Fibroblast of skin of left biceps (primary cell): ENCODE measurements at regions not wholly inside any gene's neighbourhood (a gene's known extent, or its start where the extent isn't known, plus 50 kb on each side); places are given as distances from the start of the nearest gene placed in this dataset.
"Not testable (repeated sequence)": the region's sequence is repeated elsewhere in the genome, so short reads cannot be mapped to it uniquely, and the experiment has no call there.

ENCODE experiments used
- DNase-seq, 2 experiments: peaks; one replicate each; pipeline ENCODE4 v3.0.0-alpha.2; 2013; ENCODE audit warnings: low read depth in 2 of 2

DNA sequence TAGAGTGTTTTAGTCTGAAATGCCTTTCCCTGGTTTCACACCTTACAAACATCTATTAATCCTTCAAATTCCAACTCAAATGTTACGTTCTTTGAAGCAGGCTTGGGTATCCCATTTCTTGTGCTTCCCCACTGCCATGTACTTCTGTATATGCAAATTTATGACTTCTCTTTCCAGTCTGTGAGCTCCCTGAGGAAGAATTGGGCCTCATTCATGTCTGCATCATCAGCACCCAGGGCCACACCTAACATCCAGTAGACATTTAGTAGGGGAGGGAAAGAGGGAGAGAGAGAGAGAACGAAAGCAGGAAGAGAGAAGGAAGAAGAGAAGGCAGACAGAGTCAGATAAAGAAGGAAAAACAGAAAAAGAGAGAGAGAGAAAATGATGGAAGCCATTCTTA, 53.3 kb upstream of the KY start:
- no peak for DNase-seq

DNA sequence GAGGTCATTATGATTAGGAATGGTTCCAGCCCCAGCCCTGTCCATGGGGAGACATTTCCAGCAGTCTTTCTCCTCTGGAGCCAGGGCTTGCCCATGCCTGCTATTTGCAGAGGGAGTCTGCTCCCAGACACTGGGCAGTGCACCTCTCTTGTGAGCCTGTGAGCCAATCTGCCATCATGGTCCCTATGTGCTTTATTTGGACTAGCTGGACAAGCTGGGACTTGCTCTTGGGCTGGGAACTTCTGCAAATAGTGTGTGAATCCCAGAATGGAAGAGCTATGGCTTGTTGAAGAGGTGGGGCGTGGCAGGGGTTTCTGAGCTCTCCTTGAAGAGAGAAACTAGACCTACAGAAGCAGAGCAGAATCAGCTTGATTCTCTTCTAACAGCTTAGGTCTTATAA, 53.7 kb upstream of the KY start:
- no peak for DNase-seq

DNA sequence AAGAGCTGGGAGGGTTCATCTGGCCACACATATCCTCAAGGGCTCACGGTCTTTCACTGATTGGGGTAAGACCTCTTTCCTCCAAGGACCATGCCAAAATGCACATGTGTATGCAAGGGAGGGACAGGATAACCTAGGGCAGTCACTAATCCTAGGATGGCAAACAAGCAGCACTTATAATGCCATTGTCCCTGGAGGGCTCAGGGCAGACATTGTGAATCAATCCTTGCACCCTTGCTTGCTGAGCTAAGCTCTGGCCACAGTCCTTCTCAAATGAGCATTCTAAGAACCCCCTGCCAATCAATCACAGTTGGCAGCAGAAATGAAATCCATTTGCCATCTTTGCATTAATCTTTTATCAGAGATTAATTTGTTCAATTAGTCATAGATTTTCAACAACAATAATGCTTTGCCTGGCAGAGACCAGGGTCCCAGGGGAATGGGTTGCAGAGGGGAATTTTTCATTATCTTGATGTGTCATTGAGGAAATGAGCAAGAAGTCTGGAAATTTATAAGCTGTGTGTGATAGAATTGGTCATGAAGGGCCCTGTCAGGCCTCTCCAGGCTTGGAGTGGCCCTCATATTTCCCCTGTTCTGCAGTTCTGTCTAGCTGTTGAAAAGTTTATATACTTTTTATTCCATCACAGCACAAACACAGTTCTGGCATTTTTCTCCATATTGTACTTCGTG, 57.2 kb upstream of the KY start:
- peak in 1 of 2 experiments; percentile 34 for DNase-seq

DNA sequence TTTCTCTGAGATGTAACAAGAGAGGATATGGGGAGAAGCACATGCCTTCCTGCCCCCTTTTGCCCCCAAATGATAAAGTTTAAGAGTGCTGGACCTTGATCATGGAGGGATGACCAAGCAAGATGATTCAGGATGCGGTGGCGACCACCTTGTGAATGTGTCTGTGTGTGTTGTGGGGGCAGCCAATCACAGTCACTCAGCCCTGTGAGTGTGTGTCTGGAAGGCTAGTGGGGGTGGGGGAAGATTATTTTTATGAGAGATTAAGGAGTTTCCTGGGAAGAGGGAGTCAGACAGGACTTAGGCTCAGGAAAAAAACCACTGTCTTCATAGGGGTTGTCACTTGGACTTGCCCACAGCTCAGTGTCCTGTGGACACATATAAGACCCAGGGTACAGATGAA, 57.8 kb upstream of the KY start:
- DNase-seq = no peak

DNA sequence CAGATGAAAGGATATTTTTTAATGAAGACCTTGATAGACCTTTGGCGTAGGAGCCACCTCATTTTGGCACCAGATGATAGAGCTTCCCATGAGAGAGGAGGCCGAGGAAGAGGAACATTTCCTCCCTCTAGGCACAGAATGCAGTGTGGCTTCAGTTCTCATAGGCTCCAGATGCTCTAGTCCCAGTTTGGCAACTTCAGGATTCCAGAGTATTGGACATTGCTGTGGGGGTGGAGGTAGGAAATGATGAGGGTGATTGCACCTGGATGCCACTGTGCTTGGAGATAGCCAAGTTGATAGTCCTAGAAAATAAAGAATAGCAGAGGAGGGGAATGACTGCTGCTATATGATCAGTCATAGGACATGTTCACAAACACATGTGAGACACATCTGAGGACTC, 58.3 kb upstream of the KY start:
- no peak for DNase-seq

DNA sequence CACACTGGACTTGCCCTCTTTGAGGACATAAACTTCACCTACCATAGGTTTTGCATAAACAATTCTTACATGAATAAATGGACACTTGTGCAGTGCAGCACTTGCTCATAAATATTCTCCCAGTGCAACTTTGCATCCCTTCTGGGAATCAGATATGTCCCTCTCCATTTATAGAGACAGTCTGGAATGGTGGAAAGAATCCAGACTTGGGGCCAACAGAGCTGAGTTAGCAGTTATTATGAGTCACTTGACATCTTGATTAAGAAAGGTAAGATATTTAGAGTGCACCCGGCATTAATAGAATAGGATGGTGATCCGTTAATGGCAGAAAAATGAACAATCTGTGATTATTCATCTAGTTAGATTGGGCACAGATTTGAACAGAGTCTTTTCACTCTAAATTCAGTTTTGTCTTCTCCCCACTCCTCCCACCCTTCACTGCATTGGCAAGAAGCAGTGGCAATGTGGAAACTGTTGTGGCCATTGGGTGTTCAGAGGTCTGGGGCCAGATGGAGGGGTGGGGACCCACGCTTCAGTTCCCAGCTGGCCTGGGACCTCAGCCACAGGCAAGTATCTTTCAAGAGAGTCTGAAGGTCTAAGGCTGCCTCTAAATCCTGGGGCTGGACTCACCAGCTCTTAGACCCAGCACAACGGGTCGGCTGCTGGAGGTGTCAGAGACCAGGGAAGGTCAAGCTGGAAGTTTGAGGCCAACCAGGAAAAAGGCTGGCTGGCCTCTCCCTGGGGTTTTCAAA, 58.9 kb upstream of the KY start:
- no peak for DNase-seq

DNA sequence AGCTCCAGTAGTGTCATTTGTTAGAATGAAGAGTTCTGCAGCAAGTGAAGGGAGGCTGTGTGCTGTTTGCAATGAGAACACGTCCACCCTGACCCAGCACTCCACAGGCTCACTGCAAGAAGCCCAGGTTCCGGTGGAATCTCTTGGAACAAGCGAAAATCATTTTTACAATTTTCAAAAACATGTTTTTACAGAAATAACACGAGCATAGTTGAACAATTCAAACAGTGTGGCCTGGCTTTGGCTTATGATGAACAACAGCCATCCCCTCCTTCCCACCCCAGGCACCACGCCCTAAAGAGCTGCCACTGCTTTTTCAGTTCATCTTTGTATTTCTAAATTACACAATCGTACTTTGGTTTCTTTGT, 59.5 kb upstream of the KY start:
- DNase-seq = no peak

DNA sequence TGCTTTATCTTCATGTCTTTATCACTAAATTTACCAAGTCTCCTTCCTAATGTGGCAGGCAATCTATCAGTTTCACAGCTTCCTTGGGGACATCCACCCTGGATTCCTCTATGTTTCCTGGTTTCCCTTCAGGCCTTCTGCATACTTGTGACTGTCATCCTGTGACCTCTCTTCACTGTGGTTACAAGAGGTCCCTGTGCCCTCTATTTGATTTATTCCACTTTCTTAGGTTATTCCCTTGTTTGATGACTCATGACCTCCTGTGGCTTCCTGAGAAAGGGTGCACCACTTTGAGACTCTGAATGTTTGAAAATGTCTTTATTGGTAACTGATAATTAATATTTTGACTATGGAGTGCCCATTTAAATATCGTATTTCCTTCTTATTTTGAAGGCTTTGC, 60.5 kb upstream of the KY start:
- DNase-seq = no peak

DNA sequence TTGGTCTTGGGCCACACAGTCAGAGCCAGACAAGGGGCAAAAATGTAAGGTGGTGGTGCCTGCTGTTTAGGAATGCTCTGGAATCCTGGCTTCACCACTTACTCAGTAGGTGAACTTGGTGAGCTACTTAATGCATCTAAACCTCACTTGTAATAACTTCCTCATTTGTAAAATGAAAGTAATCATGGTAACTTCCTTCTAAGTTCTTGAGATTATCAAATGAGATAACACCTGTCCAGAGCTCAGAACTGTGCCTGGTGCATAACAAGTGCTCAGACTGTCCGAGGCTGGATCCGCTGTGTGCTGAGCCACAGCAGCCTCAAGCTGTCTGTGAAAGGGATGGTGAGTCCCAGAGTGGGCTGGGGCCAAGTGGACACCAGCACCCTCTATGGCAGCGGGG, 62.8 kb upstream of the KY start:
- no peak for DNase-seq

DNA sequence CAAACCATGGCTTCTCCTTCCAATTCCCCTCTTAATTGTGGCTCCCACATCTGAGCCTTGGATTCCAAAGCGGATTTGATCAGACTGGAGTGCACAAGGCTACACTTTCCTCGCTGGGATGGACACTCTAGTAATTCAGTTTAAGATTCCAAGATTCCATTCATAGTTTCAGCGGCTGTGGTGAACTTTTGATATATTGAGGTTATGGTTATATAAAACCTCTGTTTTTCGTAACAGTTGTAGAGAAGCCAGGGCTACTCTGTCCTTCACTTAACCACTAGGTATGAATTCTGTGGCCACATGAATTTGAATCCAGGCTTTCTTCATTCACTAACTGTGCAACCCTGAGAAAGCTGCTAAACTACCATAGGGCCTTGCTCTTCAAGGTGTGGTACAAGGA, 67.9 kb upstream of the KY start:
- peak in 1 of 2 experiments; percentile 22 for DNase-seq

DNA sequence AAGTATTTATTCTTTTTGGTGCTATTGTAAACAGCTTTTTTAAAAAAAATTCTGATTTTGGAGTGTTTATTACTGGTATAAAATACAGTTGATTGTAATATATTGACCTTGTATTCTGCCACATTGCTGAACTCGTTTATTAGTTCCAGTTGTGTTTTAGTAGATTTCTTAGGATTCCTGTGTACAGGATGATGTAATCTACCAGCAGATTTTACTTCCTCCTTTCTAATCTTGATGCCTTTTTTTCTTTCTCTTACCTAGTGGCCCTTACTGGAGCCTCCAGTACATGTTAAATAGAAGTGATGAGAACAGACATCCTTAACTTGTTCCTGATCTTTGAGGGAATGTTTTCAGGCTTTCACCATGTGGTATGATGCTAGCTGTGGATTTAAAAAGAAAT, 70.4 kb upstream of the KY start:
- no peak for DNase-seq

DNA sequence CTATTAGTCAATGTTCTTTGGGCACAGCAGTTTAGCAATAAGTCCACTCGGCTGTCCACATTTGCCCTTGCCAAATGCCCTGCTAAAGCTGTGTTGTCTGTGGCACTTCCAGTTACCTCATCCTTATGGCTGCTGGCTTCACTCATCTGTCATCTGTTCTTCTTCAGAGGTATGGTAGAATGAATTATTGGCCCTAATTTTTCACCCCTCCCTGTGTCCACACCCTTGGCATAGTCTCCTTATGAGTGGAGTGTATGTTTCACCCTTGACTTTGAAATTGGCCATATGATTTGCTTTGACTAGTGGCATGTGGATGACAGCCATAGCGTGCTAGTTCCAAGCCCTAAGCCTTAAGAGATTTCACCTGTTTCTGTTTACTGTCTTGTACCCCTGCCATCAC, 72.1 kb upstream of the EPHB1 start:
- DNase-seq = no peak

DNA sequence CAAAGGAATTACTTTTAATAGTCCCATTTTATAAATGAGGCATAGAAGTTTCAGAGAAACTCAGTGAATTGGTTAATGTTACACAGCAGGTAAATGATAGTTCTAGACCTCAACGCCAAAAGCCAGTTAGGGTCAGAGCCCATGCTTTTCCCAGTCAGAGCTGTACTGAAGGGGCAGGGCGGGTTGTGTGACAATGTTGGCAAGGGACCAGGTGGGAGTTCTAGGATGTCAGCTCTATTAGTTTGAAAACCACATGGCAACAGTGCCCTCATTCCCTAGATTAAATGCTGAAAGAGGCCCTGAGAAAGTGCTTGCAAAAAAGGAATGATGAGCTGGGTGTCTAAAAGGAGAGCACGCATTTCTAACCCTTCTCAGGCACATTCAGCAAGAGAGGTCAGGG, 65.4 kb upstream of the EPHB1 start:
- DNase-seq = no peak

DNA sequence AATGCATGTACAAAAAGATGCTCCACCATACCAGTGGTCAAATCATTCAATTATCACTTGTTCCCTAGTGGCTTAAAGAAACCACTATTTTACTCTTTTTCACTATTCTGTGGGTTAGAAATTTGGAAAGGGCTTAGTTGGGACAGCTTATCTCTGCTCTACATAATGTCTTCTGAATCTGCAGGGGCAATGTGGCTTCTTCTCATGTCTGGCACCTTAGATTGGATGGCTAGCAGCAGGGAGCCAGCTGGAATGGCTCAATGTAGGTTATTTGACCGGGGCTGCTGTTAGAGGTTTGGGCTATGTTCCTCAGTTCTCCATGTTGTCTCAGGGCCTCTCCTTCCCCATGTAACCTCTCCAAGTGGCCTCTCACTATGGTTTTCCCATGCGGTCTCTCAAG, 57.5 kb upstream of the EPHB1 start:
- no peak for DNase-seq

DNA sequence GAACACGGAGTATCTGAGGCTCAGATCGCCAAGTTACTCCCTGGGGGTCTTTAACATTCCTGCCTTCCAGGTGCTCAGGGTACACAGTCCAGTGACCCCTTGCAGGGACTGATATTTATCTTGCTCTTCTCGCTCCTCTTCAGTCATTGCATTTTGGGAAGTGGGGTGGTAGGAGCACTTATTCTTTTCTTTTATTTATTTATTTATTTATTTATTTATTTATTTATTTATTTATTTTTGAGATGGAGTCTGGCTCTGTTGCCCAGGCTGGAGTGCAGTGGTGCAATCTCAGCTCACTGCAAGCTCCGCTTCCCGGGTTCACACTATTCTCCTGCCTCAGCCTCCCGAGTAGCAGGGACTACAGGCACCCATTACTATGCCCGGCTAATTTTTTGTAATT, 55.0 kb upstream of the EPHB1 start:
- not testable (repeated sequence) for DNase-seq

DNA sequence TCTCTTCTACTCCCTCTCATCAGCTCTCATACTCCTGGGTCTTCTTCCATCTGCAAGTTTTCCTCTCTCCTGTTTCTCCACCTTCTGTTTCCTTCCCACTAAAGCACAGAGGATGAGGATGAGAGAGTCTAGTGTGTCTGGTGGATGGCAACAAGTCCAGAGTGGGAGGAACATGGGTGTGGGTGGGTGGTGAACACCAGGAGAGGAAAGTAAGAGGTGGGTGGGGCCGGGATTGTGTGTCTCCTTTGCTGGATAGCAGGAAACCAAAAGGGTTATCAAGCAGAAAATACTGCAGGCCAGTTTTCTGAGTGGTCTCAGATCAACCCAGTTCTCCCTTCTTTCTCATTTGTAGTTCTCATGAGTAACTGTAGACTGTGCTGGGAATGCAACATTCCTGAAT, 52.9 kb upstream of the EPHB1 start:
- no peak for DNase-seq

DNA sequence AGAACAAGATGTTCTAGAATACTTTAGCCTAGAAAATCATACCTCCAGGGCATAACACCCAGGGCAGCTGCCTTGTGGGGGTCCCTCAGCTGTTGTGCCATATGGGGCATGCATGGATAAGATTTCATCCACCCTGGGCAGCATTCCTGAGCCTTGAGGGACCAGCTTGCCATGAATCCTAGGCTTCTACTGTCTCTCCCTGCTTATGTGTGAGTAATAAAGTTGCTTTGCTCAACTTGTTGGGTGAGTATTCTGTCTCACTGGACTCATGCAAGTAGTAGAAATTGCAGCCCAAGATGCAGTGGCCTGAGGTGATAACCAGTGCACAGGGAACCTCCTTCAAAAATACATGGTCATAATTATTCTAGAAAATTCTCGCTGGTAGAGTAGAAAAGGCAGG, 52.1 kb upstream of the EPHB1 start:
- DNase-seq = no peak
